Sciatic nerve (tissue), 2 donors: ENCODE measurements at regions not wholly inside any gene's neighbourhood (a gene's known extent, or its start where the extent isn't known, plus 50 kb on each side); places are given as distances from the start of the nearest gene placed in this dataset.

Experiments used
- ATAC-seq: fragments of 200-7000 bp; cut with Tn5 transposase; one replicate; pipeline ENCODE4 v1.9.1; 2020; ENCODE audit warnings: mild to moderate bottlenecking, moderate library complexity
- DNase-seq: peaks from one replicate; pipeline ENCODE4 v3.0.0-alpha.2; 2020; ENCODE audit warnings: low spot score
- intact Hi-C: fragments of 100-400 bp; cut with DNase I; formaldehyde crosslinking; loops from one replicate; pipeline ENCODE4 v1.14.2; 2022
- donor health status: DM: no; HTN: no; CAD: no.
- donor health status: DM: no; HTN: no; CAD: no.

DNA sequence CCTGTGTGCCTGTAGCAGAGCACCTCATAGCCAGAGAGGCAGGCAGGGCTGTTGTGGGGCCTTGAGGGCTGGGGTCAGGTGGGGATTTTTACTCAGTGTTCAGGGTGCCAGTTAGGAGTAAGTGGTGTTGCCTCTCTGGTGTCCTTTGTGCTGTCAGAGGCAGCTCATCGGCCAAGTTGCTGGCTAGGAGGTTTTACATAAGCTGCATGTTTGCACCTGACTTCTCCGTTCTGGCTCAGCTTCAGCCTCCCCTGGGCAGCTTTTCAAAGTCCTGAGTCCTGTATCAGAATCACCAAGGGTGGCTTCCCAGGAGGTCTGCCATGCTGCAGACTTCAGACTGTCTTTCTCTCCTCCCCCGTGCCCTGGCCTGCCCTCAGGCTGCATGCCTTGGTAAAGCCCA, 242.6 kb upstream of the TPM1 start:
- DNase-seq (no peak), ATAC-seq (no peak)
- intact Hi-C loops: no loop called here

GRCh38 chr15:62802612-62803011, 239.9 kb upstream of the TPM1 start:
- intact Hi-C loops: no loop called here
- DNase-seq (no peak), ATAC-seq (no peak)

GRCh38 chr15:62803856-62804400, 238.6 kb upstream of the TPM1 start:
- no peak for ATAC-seq

DNA sequence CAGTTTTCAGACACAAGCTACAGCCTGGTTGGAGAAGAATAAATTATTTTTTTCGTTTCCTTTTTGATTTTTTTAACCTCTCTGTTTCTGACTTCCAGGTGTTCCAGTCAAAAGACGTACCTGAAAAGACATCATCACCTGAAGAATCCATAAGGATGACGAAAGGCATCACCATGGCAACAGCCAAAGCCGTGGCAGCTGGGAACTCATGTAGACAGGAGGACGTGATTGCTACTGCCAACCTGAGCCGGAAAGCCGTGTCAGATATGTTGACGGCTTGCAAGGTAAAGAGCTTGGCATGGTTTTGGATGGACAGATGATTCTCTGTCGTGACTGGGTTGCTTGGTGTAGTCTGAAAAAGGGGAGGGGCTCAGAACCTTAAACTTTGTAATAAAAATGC, 237.0 kb upstream of the TPM1 start:
- intact Hi-C loops: no loop called here

More at GRCh38 chr15:62803856-62804400, 238.6 kb upstream of the TPM1 start:
- intact Hi-C loops: no loop called here
- DNase-seq: no peak

GRCh38 chr15:62807539-62808130, 234.9 kb upstream of the TPM1 start:
- intact Hi-C loops: no loop called here

More for the DNA sequence above, 237.0 kb upstream of the TPM1 start:
- DNase-seq: no peak
- ATAC-seq: no peak

GRCh38 chr15:62809115-62809967, 233.2 kb upstream of the TPM1 start:
- ATAC-seq: no peak
- intact Hi-C loops: no loop called here
- DNase-seq: no peak

More at GRCh38 chr15:62807539-62808130, 234.9 kb upstream of the TPM1 start:
- ATAC-seq (no peak), DNase-seq (no peak)

DNA sequence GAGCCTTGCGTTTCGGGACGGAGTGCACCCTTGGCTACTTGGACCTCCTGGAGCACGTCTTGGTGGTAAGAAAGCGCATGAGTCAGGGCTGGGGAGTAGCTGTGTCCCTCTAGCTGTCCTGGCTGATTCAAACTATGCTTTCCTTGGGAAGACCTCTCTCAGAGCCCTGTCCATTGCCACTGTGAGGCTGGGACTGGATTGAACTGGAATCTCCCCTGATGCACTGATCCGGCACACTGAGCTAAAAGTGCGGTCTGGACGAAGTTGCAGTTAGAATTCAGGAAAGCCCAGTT, 232.6 kb upstream of the TPM1 start:
- intact Hi-C loops: no loop called here
- ATAC-seq (no peak), DNase-seq (no peak)

DNA sequence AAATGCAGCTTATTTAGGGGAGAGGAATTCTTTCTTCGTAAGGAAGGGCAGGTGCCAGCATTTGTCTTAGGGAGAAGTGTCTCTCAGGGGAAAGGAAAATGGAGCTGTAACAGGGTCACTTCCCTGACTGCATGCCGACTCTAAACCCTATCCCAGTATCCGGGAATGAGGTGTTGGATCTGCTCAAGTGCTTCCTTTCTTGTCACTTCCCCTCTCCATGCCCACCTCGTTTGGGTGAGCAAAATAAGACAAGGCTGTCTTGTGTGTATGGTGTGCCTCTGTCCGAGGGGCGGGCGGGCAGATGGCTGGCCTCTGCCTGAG, 230.1 kb upstream of the TPM1 start:
- ATAC-seq (no peak), DNase-seq (no peak)
- intact Hi-C loops: no loop called here

GRCh38 chr15:62816342-62817069, 226.0 kb upstream of the TPM1 start:
- ATAC-seq: no peak
- DNase-seq: no peak
- intact Hi-C loops: no loop called here

GRCh38 chr15:62818691-62819090, 223.9 kb upstream of the TPM1 start:
- intact Hi-C loops: no loop called here
- ATAC-seq (no peak), DNase-seq (no peak)

GRCh38 chr15:62821384-62822131, 221.0 kb upstream of the TPM1 start:
- intact Hi-C loops: no loop called here
- no peak for ATAC-seq

GRCh38 chr15:62822228-62822627, 220.3 kb upstream of the TPM1 start:
- intact Hi-C loops: no loop called here
- DNase-seq (no peak), ATAC-seq (no peak)

More at GRCh38 chr15:62821384-62822131, 221.0 kb upstream of the TPM1 start:
- DNase-seq: no peak

DNA sequence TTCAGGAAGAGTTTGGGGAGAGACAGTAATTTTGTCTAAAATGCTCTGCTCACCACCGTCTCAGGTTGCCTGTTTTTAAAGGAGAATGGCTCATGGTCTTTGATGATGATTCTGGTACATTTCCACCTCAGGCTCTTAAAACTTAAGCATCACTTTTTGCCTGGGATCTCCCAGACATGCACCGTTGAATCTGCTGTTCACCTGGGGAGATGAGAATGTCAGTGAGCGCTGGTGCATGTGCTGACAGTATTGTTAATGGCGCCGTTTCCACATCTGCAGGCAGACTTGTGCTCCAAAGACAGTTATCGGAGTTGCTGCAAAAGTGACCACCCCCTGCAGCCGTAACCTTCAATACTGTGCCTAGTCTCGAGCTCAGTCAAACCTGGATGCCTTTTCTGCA, 219.0 kb upstream of the TPM1 start:
- DNase-seq (no peak), ATAC-seq (no peak)
- intact Hi-C loops: no loop called here

DNA sequence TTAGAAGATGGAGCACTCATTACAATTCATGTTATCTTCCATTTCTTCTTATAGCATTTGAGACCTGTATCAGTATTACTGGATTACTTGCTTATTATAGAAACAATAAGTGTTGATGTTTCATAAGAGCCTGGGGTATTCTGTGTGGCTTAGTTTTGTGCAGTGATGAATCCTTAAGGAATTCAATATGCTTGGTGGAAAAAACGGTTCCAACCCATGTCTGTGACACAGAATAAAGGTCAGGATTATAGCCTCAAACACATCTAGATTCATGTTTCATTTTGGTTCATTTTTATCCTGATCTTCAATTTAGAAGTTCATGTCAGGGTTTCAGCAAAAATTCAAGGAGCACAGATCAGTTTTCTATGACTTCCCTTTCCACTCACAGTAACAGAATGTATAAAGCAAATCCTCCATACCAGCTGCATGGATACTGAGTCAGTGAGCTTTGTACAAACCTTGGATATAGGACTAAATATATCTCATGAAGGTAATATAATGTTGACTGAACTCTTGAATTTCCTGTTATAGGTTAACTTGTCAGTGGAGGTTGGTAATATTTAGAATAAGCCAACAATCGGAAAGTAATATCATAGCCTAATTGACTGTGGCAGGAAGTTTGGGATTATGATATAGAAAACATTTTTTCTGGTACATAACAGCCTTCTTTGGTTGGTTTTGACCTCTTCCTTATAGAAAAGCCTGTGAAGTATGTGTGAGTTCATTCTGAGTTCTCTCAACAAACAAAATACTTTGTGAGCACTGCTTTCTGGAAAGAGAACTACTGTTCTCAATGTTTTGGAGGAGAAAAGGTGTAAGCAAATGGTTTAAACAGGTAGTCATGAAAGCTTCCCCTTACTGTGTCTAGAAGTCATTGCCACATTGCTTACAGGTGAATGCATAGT, 218.2 kb upstream of the TPM1 start:
- DNase-seq: no peak
- intact Hi-C loops: no loop called here
- ATAC-seq: no peak

DNA sequence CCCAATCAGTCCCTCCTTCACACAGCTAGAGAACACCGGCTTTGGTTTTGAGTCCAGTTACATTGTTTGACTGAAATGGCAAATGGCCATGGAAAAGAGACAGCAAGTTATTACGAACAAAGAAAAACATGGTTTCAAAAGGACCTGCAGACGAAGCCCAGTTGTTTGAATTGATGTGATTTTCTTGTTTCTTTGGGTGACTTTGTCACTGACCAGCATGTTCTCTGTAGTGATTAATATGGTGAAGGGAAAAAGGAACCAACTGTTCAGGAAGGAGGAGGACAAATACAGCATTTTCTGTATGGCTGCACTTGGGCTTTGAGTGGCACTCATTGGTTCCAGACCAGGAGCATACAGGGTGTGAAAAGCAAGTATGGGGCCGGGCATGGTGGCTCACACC, 217.4 kb upstream of the TPM1 start:
- ATAC-seq (no peak), DNase-seq (no peak)
- intact Hi-C loops: no loop called here

GRCh38 chr15:62826561-62826960, 216.0 kb upstream of the TPM1 start:
- ATAC-seq (no peak), DNase-seq (no peak)
- intact Hi-C loops: no loop called here

- no peak for DNase-seq
- intact Hi-C loops: no loop called here
- no peak for ATAC-seq
Measured at GRCh38 chr15:62828364-62828763, 214.2 kb upstream of the TPM1 start.

GRCh38 chr15:62832231-62832630, 210.3 kb upstream of the TPM1 start:
- ATAC-seq (no peak), DNase-seq (no peak)
- intact Hi-C loops: no loop called here
